Small intestine (tissue), 7 donors: ENCODE measurements at regions not wholly inside any gene's neighbourhood (a gene's known extent, or its start where the extent isn't known, plus 50 kb on each side); places are given as distances from the start of the nearest gene placed in this dataset.
A peak's percentile ranks its signal among the peaks of the same experiment; 100 is the strongest.

Source experiments
- DNase-seq, 2 donors: peaks; one replicate each; pipeline versions ENCODE4 v3.0.0 to v3.0.0-alpha.2; 2013
- FAIRE-seq: peaks from 2 replicates; lab custom pipeline; 2012; peaks lifted over from hg19 to GRCh38; lab: Jason Lieb, UNC
- H3K27ac ChIP-seq, 3 donors: one replicate each; pipeline ENCODE4 v1.5.1; 2013; ENCODE audit warnings: low read length in 2 of 3, mild to moderate bottlenecking in 2 of 3, control low read depth in 1 of 3, inconsistent platforms in 1 of 3, low read depth in 1 of 3, moderate library complexity in 1 of 3
- H3K27me3 ChIP-seq, 3 donors: one replicate each; pipeline ENCODE4 v1.6.1; 2013; ENCODE audit warnings: low read length in 3 of 3, inconsistent platforms in 1 of 3; ENCODE audit not compliant: control insufficient read depth in 3 of 3, insufficient read depth in 3 of 3
- H3K36me3 ChIP-seq, 3 donors: one replicate each; pipeline ENCODE4 v1.6.1; 2013; ENCODE audit warnings: low read length in 3 of 3, inconsistent platforms in 1 of 3, low read depth in 1 of 3, mild to moderate bottlenecking in 1 of 3, moderate library complexity in 1 of 3; ENCODE audit not compliant: control insufficient read depth in 3 of 3, insufficient read depth in 2 of 3
- H3K4me1 ChIP-seq, 3 donors: one replicate each; pipeline ENCODE4 v1.6.1; 2013; ENCODE audit warnings: low read length in 2 of 3, inconsistent platforms in 1 of 3, low read depth in 1 of 3, mild to moderate bottlenecking in 1 of 3, moderate library complexity in 1 of 3; ENCODE audit not compliant: control insufficient read depth in 3 of 3, insufficient read depth in 2 of 3
- H3K4me3 ChIP-seq, 3 donors: one replicate each; pipeline ENCODE4 v1.5.1; 2013; ENCODE audit warnings: low read length in 3 of 3, control low read depth in 1 of 3, inconsistent platforms in 1 of 3, low read depth in 1 of 3, mild to moderate bottlenecking in 1 of 3, moderate library complexity in 1 of 3
- H3K9me3 ChIP-seq, 2 donors: one replicate each; pipeline ENCODE4 v1.6.1; 2013; ENCODE audit warnings: low read depth in 1 of 2, low read length in 1 of 2; ENCODE audit not compliant: control insufficient read depth in 2 of 2, insufficient read depth in 1 of 2
- WGBS, 3 donors: extraction: QIAGEN DNeasy Blood & Tissue Kit; methylation state at CpG; one replicate each; pipeline ENCODE4 v1.1.7; 2013; 5-methylcytosine and 5-hydroxymethylcytosine counted together
- donor health status: healthy with polysubstance abuse.
- donor health status: control.
- donor health status: control.
- donor health status: Bipolar disorder and iron deficiency.
- donor health status: healthy.

GRCh38 chr2:47315475-47315874 lies 53.6 kb upstream of the EPCAM start:
- peaks cover 5 to 38% (median 13%) of the 10 kb centered on the region in 3 donors for H3K4me1 ChIP-seq
- peaks cover 0 to 3% of the 10 kb centered on the region in 2 donors for H3K9me3 ChIP-seq
- WGBS, 3 donors = 54 to 76% (median 65%) methylated on average over 5 of the region's 5 CpGs
- H3K27ac ChIP-seq = peak overlapping the region in 1 of 3 donors; percentile 23
- DNase-seq (peak; percentile 51 to 84), FAIRE-seq (no peak)
- H3K27me3 ChIP-seq = no peaks in the 10 kb centered on the region
- peaks cover 0 to 7% (median 0%) of the 10 kb centered on the region in 3 donors for H3K36me3 ChIP-seq
- H3K4me3 ChIP-seq = no peak overlapping the region

GRCh38 chr2:47313728-47314127 lies 55.4 kb upstream of the EPCAM start:
- peaks cover 0 to 7% (median 0%) of the 10 kb centered on the region in 3 donors for H3K36me3 ChIP-seq
- no peak overlapping the region for H3K4me3 ChIP-seq
- DNase-seq (no peak), FAIRE-seq (no peak)
- H3K4me1 ChIP-seq = peaks cover 5 to 55% (median 15%) of the 10 kb centered on the region in 3 donors
- peak overlapping the region; percentile 22 to 88 (median 50) for H3K27ac ChIP-seq
- 62 to 81% (median 81%) methylated on average over 2 of the region's 2 CpGs for WGBS, 3 donors
- peaks cover 0 to 3% of the 10 kb centered on the region in 2 donors for H3K9me3 ChIP-seq
- no peaks in the 10 kb centered on the region for H3K27me3 ChIP-seq

GRCh38 chr2:47313141-47313691 lies 55.9 kb upstream of the EPCAM start:
- peak; percentile 90 to 96 for DNase-seq
- WGBS, 3 donors = 14 to 51% (median 28%) methylated on average over 6 of the region's 6 CpGs

GRCh38 chr2:47312491-47312850 lies 56.6 kb upstream of the EPCAM start:
- FAIRE-seq (no peak), DNase-seq (peak in 1 of 2 donors; percentile 68)
- 86 to 95% (median 90%) methylated on average over 1 of the region's 1 CpG for WGBS, 3 donors
- peaks cover 0 to 3% (median 0%) of the 10 kb centered on the region in 3 donors for H3K36me3 ChIP-seq
- peak overlapping the region; percentile 28 to 88 (median 33) for H3K27ac ChIP-seq
- H3K9me3 ChIP-seq = peaks cover 0 to 3% of the 10 kb centered on the region in 2 donors
- H3K4me1 ChIP-seq = peaks cover 5 to 67% (median 15%) of the 10 kb centered on the region in 3 donors
- no peak overlapping the region for H3K4me3 ChIP-seq
- H3K27me3 ChIP-seq = no peaks in the 10 kb centered on the region

More at GRCh38 chr2:47313141-47313691, 55.9 kb upstream of the EPCAM start:
- Histone ChIP-seq H3K27me3 (no peaks in the 10 kb centered on the region), H3K9me3 (peaks cover 0 to 3% of the 10 kb centered on the region in 2 donors), H3K27ac (peak overlapping the region; percentile 35 to 88 (median 50)), H3K4me3 (no peak overlapping the region), H3K4me1 (peaks cover 5 to 60% (median 15%) of the 10 kb centered on the region in 3 donors), H3K36me3 (peaks cover 0 to 3% (median 0%) of the 10 kb centered on the region in 3 donors)
- no peak for FAIRE-seq

- H3K36me3 ChIP-seq = peaks cover 0 to 3% (median 0%) of the 10 kb centered on the region in 3 donors
- H3K9me3 ChIP-seq = peaks cover 0 to 3% of the 10 kb centered on the region in 2 donors
- peaks cover 5 to 72% (median 18%) of the 10 kb centered on the region in 3 donors for H3K4me1 ChIP-seq
- H3K4me3 ChIP-seq = no peak overlapping the region
- no peak for FAIRE-seq
- 83 to 90% (median 87%) methylated on average over 7 of the region's 7 CpGs for WGBS, 3 donors
- H3K27ac ChIP-seq = peak overlapping the region; percentile 88 to 92 (median 90)
- no peaks in the 10 kb centered on the region for H3K27me3 ChIP-seq
- DNase-seq = no peak
These were observed 57.2 kb upstream of the EPCAM start for GRCh38 chr2:47311764-47312490.

- WGBS, 3 donors = 24 to 46% (median 32%) methylated on average over 13 of the region's 13 CpGs
- Histone ChIP-seq H3K27me3 (no peaks in the 10 kb centered on the region), H3K4me3 (no peak overlapping the region), H3K9me3 (peaks cover 0 to under 1% of the 10 kb centered on the region in 2 donors), H3K27ac (peak overlapping the region; percentile 88 to 92 (median 90)), H3K4me1 (peaks cover 5 to 75% (median 18%) of the 10 kb centered on the region in 3 donors), H3K36me3 (peaks cover 0 to under 1% (median 0%) of the 10 kb centered on the region in 3 donors)
- peak; percentile 64 to 72 for DNase-seq
- no peak for FAIRE-seq
These were observed 58.1 kb upstream of the EPCAM start for GRCh38 chr2:47310801-47311560.

- Histone ChIP-seq H3K27me3 (no peaks in the 10 kb centered on the region), H3K36me3 (no peaks in the 10 kb centered on the region), H3K4me1 (peaks cover 5 to 73% (median 18%) of the 10 kb centered on the region in 3 donors), H3K4me3 (no peak overlapping the region), H3K9me3 (no peaks in the 10 kb centered on the region), H3K27ac (peak overlapping the region; percentile 88 to 92 (median 90))
- 7 to 43% (median 19%) methylated on average over 9 of the region's 9 CpGs for WGBS, 3 donors
- DNase-seq (peak; percentile 93 to 99), FAIRE-seq (no peak)
These were observed 58.9 kb upstream of the EPCAM start for GRCh38 chr2:47309952-47310800.
